Muscle layer of colon (tissue), 2 donors: ENCODE measurements at regions not wholly inside any gene's neighbourhood (a gene's known extent, or its start where the extent isn't known, plus 50 kb on each side); places are given as distances from the start of the nearest gene placed in this dataset.

ENCODE experiments used
- H3K27ac ChIP-seq: one replicate; pipeline ENCODE4 v1.7.0; 2013; ENCODE audit warnings: low read depth, mild to moderate bottlenecking, low read length, moderate library complexity
- H3K27me3 ChIP-seq, 2 donors: one replicate each; pipeline ENCODE4 v1.7.0; 2013; ENCODE audit warnings: low read length in 2 of 2, mild to moderate bottlenecking in 2 of 2; ENCODE audit not compliant: insufficient read depth in 2 of 2, control insufficient read depth in 1 of 2
- H3K36me3 ChIP-seq: one replicate; pipeline ENCODE4 v1.7.0; 2013; ENCODE audit warnings: mild to moderate bottlenecking, low read length; ENCODE audit not compliant: insufficient read depth
- H3K4me1 ChIP-seq: one replicate; pipeline ENCODE4 v1.7.0; 2013; ENCODE audit warnings: mild to moderate bottlenecking, low read length; ENCODE audit not compliant: insufficient read depth
- H3K4me3 ChIP-seq, 2 donors: one replicate each; pipeline ENCODE4 v1.7.0; 2013; ENCODE audit warnings: low read length in 2 of 2, low read depth in 1 of 2, mild to moderate bottlenecking in 1 of 2, moderate library complexity in 1 of 2
- H3K9ac ChIP-seq: one replicate; pipeline ENCODE4 v1.7.0; 2013; ENCODE audit warnings: low read length
- H3K9me3 ChIP-seq: one replicate; pipeline ENCODE4 v1.7.0; 2013; ENCODE audit warnings: mild to moderate bottlenecking, low read length
- donor health status: abdominal sarcoma.
- donor health status: Adenocarcinoma of cecum.

- no peaks in the 10 kb centered on the region for H3K4me1 ChIP-seq
Observed at GRCh38 chr21:26686705-26687104, 113.6 kb upstream of the CYYR1 start.

GRCh38 chr21:26686278-26686677 lies 113.2 kb upstream of the CYYR1 start:
- Histone ChIP-seq H3K9ac (no peak overlapping the region), H3K27ac (no peak overlapping the region), H3K27me3 (no peaks in the 10 kb centered on the region), H3K36me3 (no peaks in the 10 kb centered on the region), H3K9me3 (peaks cover 4% of the 10 kb centered on the region), H3K4me3 (no peak overlapping the region), H3K4me1 (no peaks in the 10 kb centered on the region)

More at GRCh38 chr21:26686705-26687104, 113.6 kb upstream of the CYYR1 start:
- H3K9ac ChIP-seq, result no peak overlapping the region
- no peaks in the 10 kb centered on the region for H3K27me3 ChIP-seq
- H3K9me3 ChIP-seq, result peaks cover 4% of the 10 kb centered on the region
- H3K27ac ChIP-seq, result no peak overlapping the region
- no peaks in the 10 kb centered on the region for H3K36me3 ChIP-seq
- H3K4me3 ChIP-seq, result no peak overlapping the region

- no peaks in the 10 kb centered on the region for H3K36me3 ChIP-seq
- no peak overlapping the region for H3K4me3 ChIP-seq
- no peak overlapping the region for H3K27ac ChIP-seq
- H3K27me3 ChIP-seq, result no peaks in the 10 kb centered on the region
- H3K4me1 ChIP-seq, result no peaks in the 10 kb centered on the region
- no peak overlapping the region for H3K9ac ChIP-seq
- H3K9me3 ChIP-seq, result peaks cover 4% of the 10 kb centered on the region
Observed at GRCh38 chr21:26684889-26685288, 111.8 kb upstream of the CYYR1 start.

- no peaks in the 10 kb centered on the region for H3K27me3 ChIP-seq
- H3K27ac ChIP-seq, result no peak overlapping the region
- H3K4me1 ChIP-seq, result no peaks in the 10 kb centered on the region
- H3K36me3 ChIP-seq, result no peaks in the 10 kb centered on the region
- H3K9me3 ChIP-seq, result peaks cover 4% of the 10 kb centered on the region
- no peak overlapping the region for H3K9ac ChIP-seq
- H3K4me3 ChIP-seq, result no peak overlapping the region
Observed at GRCh38 chr21:26683996-26684395, 110.9 kb upstream of the CYYR1 start.

- no peaks in the 10 kb centered on the region for H3K27me3 ChIP-seq
- H3K27ac ChIP-seq, result no peak overlapping the region
- H3K4me3 ChIP-seq, result no peak overlapping the region
- no peak overlapping the region for H3K9ac ChIP-seq
- no peaks in the 10 kb centered on the region for H3K36me3 ChIP-seq
- H3K9me3 ChIP-seq, result no peaks in the 10 kb centered on the region
- no peaks in the 10 kb centered on the region for H3K4me1 ChIP-seq
Observed at GRCh38 chr21:26679284-26679683, 106.2 kb upstream of the CYYR1 start.

GRCh38 chr21:26674323-26674722 lies 101.2 kb upstream of the CYYR1 start:
- Histone ChIP-seq H3K27ac (no peak overlapping the region), H3K4me3 (no peak overlapping the region), H3K9me3 (no peaks in the 10 kb centered on the region), H3K27me3 (no peaks in the 10 kb centered on the region), H3K36me3 (no peaks in the 10 kb centered on the region), H3K9ac (no peak overlapping the region), H3K4me1 (no peaks in the 10 kb centered on the region)

GRCh38 chr21:26669215-26669764 lies 96.2 kb upstream of the CYYR1 start:
- no peak overlapping the region for H3K9ac ChIP-seq
- no peak overlapping the region for H3K27ac ChIP-seq
- H3K27me3 ChIP-seq, result no peaks in the 10 kb centered on the region
- H3K36me3 ChIP-seq, result no peaks in the 10 kb centered on the region
- H3K4me1 ChIP-seq, result no peaks in the 10 kb centered on the region
- H3K9me3 ChIP-seq, result no peaks in the 10 kb centered on the region
- no peak overlapping the region for H3K4me3 ChIP-seq

GRCh38 chr21:26659757-26660156 lies 86.7 kb upstream of the CYYR1 start:
- H3K4me3 ChIP-seq, result no peak overlapping the region
- H3K36me3 ChIP-seq, result no peaks in the 10 kb centered on the region

GRCh38 chr21:26659182-26659581 lies 86.1 kb upstream of the CYYR1 start:
- Histone ChIP-seq H3K27me3 (no peaks in the 10 kb centered on the region), H3K4me3 (no peak overlapping the region), H3K27ac (no peak overlapping the region), H3K9me3 (no peaks in the 10 kb centered on the region), H3K4me1 (no peaks in the 10 kb centered on the region), H3K36me3 (no peaks in the 10 kb centered on the region), H3K9ac (no peak overlapping the region)

More at GRCh38 chr21:26659757-26660156, 86.7 kb upstream of the CYYR1 start:
- Histone ChIP-seq H3K4me1 (no peaks in the 10 kb centered on the region), H3K9ac (no peak overlapping the region), H3K9me3 (no peaks in the 10 kb centered on the region), H3K27ac (no peak overlapping the region), H3K27me3 (no peaks in the 10 kb centered on the region)

GRCh38 chr21:26655460-26655859 lies 82.4 kb upstream of the CYYR1 start:
- Histone ChIP-seq H3K4me1 (no peaks in the 10 kb centered on the region), H3K36me3 (no peaks in the 10 kb centered on the region), H3K9me3 (no peaks in the 10 kb centered on the region)

GRCh38 chr21:26653430-26653829 lies 80.3 kb upstream of the CYYR1 start:
- H3K27ac ChIP-seq, result no peak overlapping the region
- H3K36me3 ChIP-seq, result no peaks in the 10 kb centered on the region
- H3K4me3 ChIP-seq, result no peak overlapping the region
- no peaks in the 10 kb centered on the region for H3K4me1 ChIP-seq
- H3K9me3 ChIP-seq, result no peaks in the 10 kb centered on the region
- no peaks in the 10 kb centered on the region for H3K27me3 ChIP-seq
- H3K9ac ChIP-seq, result no peak overlapping the region

More at GRCh38 chr21:26655460-26655859, 82.4 kb upstream of the CYYR1 start:
- Histone ChIP-seq H3K27ac (no peak overlapping the region), H3K9ac (no peak overlapping the region), H3K27me3 (no peaks in the 10 kb centered on the region), H3K4me3 (no peak overlapping the region)

- Histone ChIP-seq H3K27ac (no peak overlapping the region), H3K9me3 (no peaks in the 10 kb centered on the region), H3K9ac (no peak overlapping the region), H3K36me3 (no peaks in the 10 kb centered on the region), H3K4me3 (no peak overlapping the region), H3K4me1 (no peaks in the 10 kb centered on the region), H3K27me3 (no peaks in the 10 kb centered on the region)
Observed at GRCh38 chr21:26652854-26653253, 79.8 kb upstream of the CYYR1 start.
